KMS-11 (cell line): ENCODE measurements at regions not wholly inside any gene's neighbourhood (a gene's known extent, or its start where the extent isn't known, plus 50 kb on each side); places are given as distances from the start of the nearest gene placed in this dataset.
"Not testable (repeated sequence)": the region's sequence is repeated elsewhere in the genome, so short reads cannot be mapped to it uniquely, and the experiment has no call there.

Experiments
- H2AFZ ChIP-seq: fragments of 200-600 bp; sonication (generic); 2 replicates; pipeline ENCODE4 v1.6.1; 2016; ENCODE audit warnings: antibody characterized with exemption, mixed run types, low read depth
- H3K27ac ChIP-seq: fragments of 200-600 bp; sonication (generic); 2 replicates; pipeline ENCODE4 v1.6.1; 2016; ENCODE audit warnings: mild to moderate bottlenecking, mixed run types
- H3K27me3 ChIP-seq: fragments of 200-600 bp; sonication (generic); 2 replicates; pipeline ENCODE4 v1.6.1; 2017; ENCODE audit warnings: mild to moderate bottlenecking, low read depth, mixed run types, moderate library complexity; ENCODE audit not compliant: insufficient read depth
- H3K36me3 ChIP-seq: fragments of 200-600 bp; sonication (generic); 2 replicates; pipeline ENCODE4 v1.6.1; 2017; ENCODE audit warnings: mild to moderate bottlenecking, mixed run types; ENCODE audit not compliant: insufficient read depth
- H3K4me1 ChIP-seq: fragments of 200-600 bp; sonication (generic); 2 replicates; pipeline ENCODE4 v1.6.1; 2016; ENCODE audit warnings: mild to moderate bottlenecking, low read depth, mixed run types; ENCODE audit not compliant: poor library complexity, severe bottlenecking
- H3K4me2 ChIP-seq: fragments of 200-600 bp; sonication (generic); 2 replicates; pipeline ENCODE4 v1.7.0; 2016; ENCODE audit warnings: mild to moderate bottlenecking, mixed run types
- H3K4me3 ChIP-seq: fragments of 200-600 bp; sonication (generic); IDR thresholded peaks from 2 replicates; pipeline ENCODE4 v1.6.1; 2017; ENCODE audit warnings: low read depth, low read length, mixed read lengths; ENCODE audit not compliant: insufficient read depth
- H3K79me2 ChIP-seq: fragments of 200-600 bp; sonication (generic); 2 replicates; pipeline ENCODE4 v1.6.1; 2016; ENCODE audit warnings: low read depth, mixed run types; ENCODE audit not compliant: insufficient read depth
- H3K9ac ChIP-seq: fragments of 200-600 bp; sonication (generic); 2 replicates; pipeline ENCODE4 v1.6.1; 2016; ENCODE audit warnings: mild to moderate bottlenecking, mixed run types
- H4K20me1 ChIP-seq: fragments of 200-600 bp; sonication (generic); 2 replicates; pipeline ENCODE4 v1.6.1; 2016; ENCODE audit warnings: mild to moderate bottlenecking, mixed run types; ENCODE audit not compliant: insufficient read depth
- TF ChIP-seq, protein P1 (sequence below): fragments of 200-600 bp; sonication (generic); conservative IDR thresholded peaks from 2 replicates; pipeline ENCODE4 v1.6.1; 2017; ENCODE audit warnings: low read depth, mild to moderate bottlenecking, antibody characterized with exemption, low read length, moderate library complexity, mixed read lengths

DNA sequence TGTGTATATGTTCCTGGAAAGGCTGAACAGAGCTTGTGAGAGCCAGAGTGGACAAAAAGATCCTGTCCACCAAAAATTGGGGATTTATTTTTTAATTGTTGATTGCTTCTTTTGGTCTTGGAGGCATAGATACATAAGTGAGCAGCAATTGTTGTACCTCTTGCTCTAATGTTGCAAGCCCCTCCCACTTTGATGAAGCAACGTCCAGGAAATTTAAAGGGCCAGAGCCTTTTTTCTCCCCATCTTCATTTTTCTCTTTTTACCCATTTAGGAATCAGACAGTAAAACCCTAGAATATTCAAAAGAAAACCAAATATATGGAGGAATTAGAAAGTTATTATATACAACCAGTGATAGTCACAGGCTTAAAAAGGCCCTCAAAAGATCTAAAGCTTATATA is 871.8 kb upstream of the NRXN1 start:
- Histone ChIP-seq H3K27ac (no peak overlapping the region), H3K79me2 (no peaks in the 10 kb centered on the region), H3K36me3 (no peaks in the 10 kb centered on the region), H3K4me1 (no peaks in the 10 kb centered on the region), H3K4me3 (no peak overlapping the region), H2AFZ (no peak overlapping the region), H3K9ac (no peak overlapping the region), H3K4me2 (no peak overlapping the region), H3K27me3 (no peaks in the 10 kb centered on the region), H4K20me1 (no peaks in the 10 kb centered on the region)
- TF ChIP-seq, protein P1, sequence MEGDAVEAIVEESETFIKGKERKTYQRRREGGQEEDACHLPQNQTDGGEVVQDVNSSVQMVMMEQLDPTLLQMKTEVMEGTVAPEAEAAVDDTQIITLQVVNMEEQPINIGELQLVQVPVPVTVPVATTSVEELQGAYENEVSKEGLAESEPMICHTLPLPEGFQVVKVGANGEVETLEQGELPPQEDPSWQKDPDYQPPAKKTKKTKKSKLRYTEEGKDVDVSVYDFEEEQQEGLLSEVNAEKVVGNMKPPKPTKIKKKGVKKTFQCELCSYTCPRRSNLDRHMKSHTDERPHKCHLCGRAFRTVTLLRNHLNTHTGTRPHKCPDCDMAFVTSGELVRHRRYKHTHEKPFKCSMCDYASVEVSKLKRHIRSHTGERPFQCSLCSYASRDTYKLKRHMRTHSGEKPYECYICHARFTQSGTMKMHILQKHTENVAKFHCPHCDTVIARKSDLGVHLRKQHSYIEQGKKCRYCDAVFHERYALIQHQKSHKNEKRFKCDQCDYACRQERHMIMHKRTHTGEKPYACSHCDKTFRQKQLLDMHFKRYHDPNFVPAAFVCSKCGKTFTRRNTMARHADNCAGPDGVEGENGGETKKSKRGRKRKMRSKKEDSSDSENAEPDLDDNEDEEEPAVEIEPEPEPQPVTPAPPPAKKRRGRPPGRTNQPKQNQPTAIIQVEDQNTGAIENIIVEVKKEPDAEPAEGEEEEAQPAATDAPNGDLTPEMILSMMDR = no peak

DNA sequence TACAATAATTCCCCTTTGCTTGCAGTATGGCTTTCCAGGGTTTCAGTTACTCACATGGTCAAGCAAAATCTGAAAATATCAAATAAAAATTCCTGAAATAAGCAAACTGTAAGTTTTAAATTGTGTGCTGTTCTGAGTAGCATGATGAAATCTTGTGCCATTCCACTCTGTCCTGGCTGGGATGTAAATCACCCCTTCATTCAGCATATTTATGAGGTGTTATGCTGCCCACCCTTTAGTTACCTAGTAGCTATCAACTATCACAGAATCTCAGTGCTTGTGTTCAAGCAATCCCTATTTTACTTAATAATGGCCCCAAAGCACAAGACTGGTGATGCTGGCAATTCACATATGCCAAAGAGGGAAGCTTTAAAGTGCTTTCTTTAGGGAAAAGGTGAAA is 867.7 kb upstream of the NRXN1 start:
- no peaks in the 10 kb centered on the region for H3K27me3 ChIP-seq
- no peak overlapping the region for H3K4me2 ChIP-seq
- H3K4me3 ChIP-seq = no peak overlapping the region
- no peak overlapping the region for H3K27ac ChIP-seq
- H2AFZ ChIP-seq = no peak overlapping the region
- no peaks in the 10 kb centered on the region for H4K20me1 ChIP-seq
- H3K4me1 ChIP-seq = no peaks in the 10 kb centered on the region
- H3K36me3 ChIP-seq = no peaks in the 10 kb centered on the region
- TF ChIP-seq, protein P1 = no peak
- H3K79me2 ChIP-seq = no peaks in the 10 kb centered on the region
- no peak overlapping the region for H3K9ac ChIP-seq

DNA sequence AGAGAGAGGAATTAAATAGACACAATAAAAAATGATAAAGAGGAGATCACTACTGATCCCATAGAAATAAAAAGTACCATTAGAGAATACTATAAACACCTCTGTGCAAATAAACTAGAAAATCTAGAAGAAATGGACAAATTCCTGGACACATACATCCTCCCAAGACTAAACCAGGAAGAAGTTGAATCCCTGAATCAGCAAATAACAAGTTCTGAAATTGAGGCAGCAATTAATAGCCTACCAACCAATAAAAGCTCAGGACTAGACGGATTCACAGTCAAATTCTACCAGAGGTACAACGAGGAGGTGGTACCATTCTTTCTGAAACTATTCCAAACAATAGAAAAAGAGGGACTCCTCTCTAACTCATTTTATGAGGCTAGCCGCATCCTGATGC is 862.7 kb upstream of the NRXN1 start:
- H2AFZ ChIP-seq, H3K9ac ChIP-seq, H3K36me3 ChIP-seq, H3K27ac ChIP-seq, H3K4me1 ChIP-seq, H4K20me1 ChIP-seq, H3K79me2 ChIP-seq, H3K4me2 ChIP-seq, H3K4me3 ChIP-seq, H3K27me3 ChIP-seq: not testable (repeated sequence)

DNA sequence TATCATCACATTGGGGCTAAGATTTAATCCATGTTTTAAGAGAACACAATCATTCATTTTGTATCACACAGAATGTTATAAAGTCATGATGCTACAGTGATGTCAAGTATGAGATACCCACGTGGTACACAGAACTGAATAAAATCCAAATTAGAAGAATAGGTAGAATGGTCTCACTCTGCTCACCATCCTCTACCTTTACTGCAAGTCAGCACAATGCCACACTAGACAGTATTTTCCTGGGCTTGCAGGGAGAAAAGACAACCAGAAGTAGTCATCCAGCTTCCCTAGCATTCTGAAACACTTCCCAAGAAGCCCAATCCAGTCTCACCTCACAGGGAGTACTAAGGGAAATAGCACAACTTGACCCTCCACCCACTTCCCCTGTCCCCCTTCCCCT is 856.2 kb upstream of the NRXN1 start:
- Histone ChIP-seq H3K79me2 (no peaks in the 10 kb centered on the region), H3K27ac (no peak overlapping the region), H3K9ac (no peak overlapping the region), H3K36me3 (no peaks in the 10 kb centered on the region), H3K27me3 (no peaks in the 10 kb centered on the region), H3K4me2 (no peak overlapping the region), H3K4me3 (no peak overlapping the region), H3K4me1 (no peaks in the 10 kb centered on the region), H4K20me1 (no peaks in the 10 kb centered on the region), H2AFZ (no peak overlapping the region)
- TF ChIP-seq, protein P1 = no peak

DNA sequence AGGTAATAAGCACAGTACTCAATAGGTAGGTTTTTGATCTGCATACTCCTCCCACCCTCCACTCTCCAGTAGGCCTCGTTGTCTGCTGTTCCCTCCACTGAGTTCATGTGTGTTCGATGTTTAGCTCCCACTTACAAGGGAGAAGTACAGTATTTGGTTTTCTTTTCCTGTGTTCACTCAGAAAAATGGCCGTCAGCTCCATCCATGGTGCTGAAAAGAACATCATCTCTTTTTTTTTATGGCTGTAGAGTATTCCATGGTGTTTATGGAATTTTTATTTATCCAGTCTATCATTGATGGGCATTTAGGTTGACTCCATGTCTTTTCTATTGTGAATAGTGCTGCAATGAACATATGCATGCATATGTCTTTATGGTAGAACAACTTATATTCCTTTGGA is 849.7 kb upstream of the NRXN1 start:
- no peak overlapping the region for H3K4me3 ChIP-seq
- H3K4me2 ChIP-seq = no peak overlapping the region
- H3K79me2 ChIP-seq = no peaks in the 10 kb centered on the region
- no peaks in the 10 kb centered on the region for H3K27me3 ChIP-seq
- no peak overlapping the region for H3K27ac ChIP-seq
- no peak overlapping the region for H2AFZ ChIP-seq
- H4K20me1 ChIP-seq = no peaks in the 10 kb centered on the region
- no peaks in the 10 kb centered on the region for H3K4me1 ChIP-seq
- H3K9ac ChIP-seq = no peak overlapping the region
- H3K36me3 ChIP-seq = no peaks in the 10 kb centered on the region
- TF ChIP-seq, protein P1 = no peak
